HEK293T (cell line): ENCODE measurements at regions not wholly inside any gene's neighbourhood (a gene's known extent, or its start where the extent isn't known, plus 50 kb on each side); places are given as distances from the start of the nearest gene placed in this dataset.

Experiments used
- BHLHE40 ChIP-seq: fragments of 450-650 bp; IDR thresholded peaks from 2 replicates; pipeline ENCODE4 v1.6.1; 2016; ENCODE audit warnings: mild to moderate bottlenecking, moderate library complexity, borderline replicate concordance
- FOXA1 ChIP-seq: fragments of 450-650 bp; IDR thresholded peaks from 2 replicates; pipeline ENCODE4 v1.6.1; 2016; ENCODE audit warnings: mild to moderate bottlenecking
- HDGF ChIP-seq: fragments of 450-650 bp; IDR thresholded peaks from 2 replicates; pipeline ENCODE4 v1.6.1; 2017; ENCODE audit warnings: antibody characterized with exemption, borderline replicate concordance
- L3MBTL2 ChIP-seq: fragments of 450-650 bp; conservative IDR thresholded peaks from 2 replicates; pipeline ENCODE4 v1.6.1; 2016; ENCODE audit warnings: mild to moderate bottlenecking
- PKNOX1 ChIP-seq: fragments of 450-650 bp; IDR thresholded peaks from 2 replicates; pipeline ENCODE4 v1.6.1; 2016
- SP1 ChIP-seq: fragments of 450-650 bp; IDR thresholded peaks from 2 replicates; pipeline ENCODE4 v1.6.1; 2017
- ZNF384 ChIP-seq: fragments of 450-650 bp; IDR thresholded peaks from 2 replicates; pipeline ENCODE4 v1.6.1; 2016

GRCh38 chr13:105048677-105049076, 1486.8 kb downstream of the EFNB2 start:
- TF ChIP-seq SP1 (no peak), L3MBTL2 (no peak), PKNOX1 (no peak), ZNF384 (no peak), BHLHE40 (no peak), HDGF (no peak), FOXA1 (no peak)
